Keratinocyte (primary cell): ENCODE measurements at regions not wholly inside any gene's neighbourhood (a gene's known extent, or its start where the extent isn't known, plus 50 kb on each side); places are given as distances from the start of the nearest gene placed in this dataset.

ENCODE experiments used
- DNase-seq: peaks from one replicate; pipeline ENCODE4 v3.0.0-alpha.2; 2011; ENCODE audit warnings: low read depth, missing footprints, low spot score
- FAIRE-seq: peaks from 2 replicates; lab custom pipeline; 2011; peaks lifted over from hg19 to GRCh38; lab: Jason Lieb, UNC
- H2AFZ ChIP-seq: 2 replicates; pipeline ENCODE4 v1.6.0; 2012; ENCODE audit warnings: low read length, control low read depth, inconsistent platforms; ENCODE audit not compliant: control insufficient read depth
- H3K27ac ChIP-seq: 2 replicates; pipeline ENCODE4 v1.5.1; 2011; ENCODE audit warnings: low read length; ENCODE audit not compliant: control insufficient read depth, insufficient read depth
- H3K27me3 ChIP-seq: 3 replicates; pipeline ENCODE4 v1.6.0; 2011; ENCODE audit warnings: low read length; ENCODE audit not compliant: control insufficient read depth, insufficient read depth; ENCODE audit errors: extremely low read depth
- H3K36me3 ChIP-seq, 2 experiments: 2 replicates in 1 of 2; 3 replicates in 1 of 2; pipeline ENCODE4 v1.5.1; 2011; ENCODE audit warnings: low read length in 2 of 2, mild to moderate bottlenecking in 1 of 2; ENCODE audit not compliant: control insufficient read depth in 2 of 2, insufficient read depth in 2 of 2; ENCODE audit errors: extremely low read depth in 1 of 2
- H3K4me1 ChIP-seq: 3 replicates; pipeline ENCODE4 v1.5.1; 2011; ENCODE audit warnings: low read length; ENCODE audit not compliant: control insufficient read depth, insufficient read depth; ENCODE audit errors: extremely low read depth
- H3K4me2 ChIP-seq: 3 replicates; pipeline ENCODE4 v1.6.0; 2011; ENCODE audit warnings: low read depth, low read length; ENCODE audit not compliant: control insufficient read depth, insufficient read depth; ENCODE audit errors: extremely low read depth
- H3K4me3 ChIP-seq, 3 experiments: fragments of 200-600 bp in 1 of 3; sonication (generic) in 1 of 3; 2 replicates in 2 of 3; 3 replicates in 1 of 3; pipeline ENCODE4 v1.5.1; 2011 to 2016; ENCODE audit warnings: low read length in 3 of 3, mild to moderate bottlenecking in 3 of 3, control low read depth in 2 of 3, inconsistent platforms in 1 of 3, low read depth in 1 of 3, mixed read lengths in 1 of 3, mixed run types in 1 of 3, moderate library complexity in 1 of 3; ENCODE audit not compliant: control insufficient read depth in 2 of 3, insufficient read depth in 2 of 3; ENCODE audit errors: extremely low read depth in 1 of 3
- H3K79me2 ChIP-seq: 2 replicates; pipeline ENCODE4 v1.6.0; 2012; ENCODE audit warnings: low read length; ENCODE audit not compliant: control insufficient read depth, insufficient read depth
- H3K9ac ChIP-seq: 3 replicates; pipeline ENCODE4 v1.6.0; 2011; ENCODE audit warnings: low read length; ENCODE audit not compliant: control insufficient read depth, insufficient read depth; ENCODE audit errors: extremely low read depth
- H3K9me1 ChIP-seq: 3 replicates; pipeline ENCODE4 v1.6.0; 2011; ENCODE audit warnings: low read length; ENCODE audit not compliant: control insufficient read depth, insufficient read depth; ENCODE audit errors: extremely low read depth
- H3K9me3 ChIP-seq: 2 replicates; pipeline ENCODE4 v1.5.1; 2012; ENCODE audit warnings: low read depth, low read length; ENCODE audit not compliant: control insufficient read depth
- H4K20me1 ChIP-seq: 3 replicates; pipeline ENCODE4 v1.6.0; 2011; ENCODE audit warnings: low read length; ENCODE audit not compliant: control insufficient read depth, insufficient read depth; ENCODE audit errors: extremely low read depth
- CTCF ChIP-seq, 3 experiments: IDR thresholded peaks in 1 of 3; conservative IDR thresholded peaks in 1 of 3; optimal IDR thresholded peaks in 1 of 3; 2 replicates in 2 of 3; 3 replicates in 1 of 3; pipeline versions ENCODE3 to v1.5.1; 2011; ENCODE audit warnings: low read length in 3 of 3, mild to moderate bottlenecking in 3 of 3, moderate library complexity in 2 of 3, control low read depth in 1 of 3, inconsistent platforms in 1 of 3; ENCODE audit not compliant: insufficient read depth in 2 of 3; ENCODE audit errors: extremely low read depth in 1 of 3
- EZH2 ChIP-seq: IDR thresholded peaks from one replicate; pipeline ENCODE4 v1.6.1; 2012; ENCODE audit warnings: inconsistent platforms, mild to moderate bottlenecking, low read length, moderate library complexity
- dilution Hi-C: fragments of 300-500 bp; cut with MboI; formaldehyde crosslinking; loops from one replicate; pipeline ENCODE4 v1.7.0; 2020; ENCODE audit warnings: low sequenced_read_pairs; ENCODE audit not compliant: extremely low pct_ligation_motif_present

- no peaks in the 10 kb centered on the region for H3K4me1 ChIP-seq
These were observed 1176.7 kb upstream of the SEL1L start for GRCh38 chr14:82710267-82710841.

GRCh38 chr14:82719617-82720016 is 1186.0 kb upstream of the SEL1L start:
- Histone ChIP-seq H3K27me3 (no peaks in the 10 kb centered on the region), H3K9ac (no peak overlapping the region), H3K4me3 (no peak overlapping the region), H3K4me1 (no peaks in the 10 kb centered on the region), H4K20me1 (no peaks in the 10 kb centered on the region), H2AFZ (no peak overlapping the region), H3K9me1 (no peaks in the 10 kb centered on the region), H3K27ac (no peak overlapping the region), H3K4me2 (no peak overlapping the region), H3K9me3 (no peaks in the 10 kb centered on the region), H3K79me2 (no peaks in the 10 kb centered on the region), H3K36me3 (no peaks in the 10 kb centered on the region)
- dilution Hi-C loops = no loop called here
- FAIRE-seq = no peak
- no peak for DNase-seq
- TF ChIP-seq EZH2 (no peak), CTCF (optimal IDR thresholded peaks at IDR 0.05 in 1 of 3, IDR thresholded peaks at IDR 0.05 in 1 of 3, conservative IDR thresholded peaks at IDR 0.05 in 1 of 3; ENCODE audit: extremely low read depth in 1 of 3, insufficient read depth in 2 of 3, low read length in 3 of 3) (no peak)

More at GRCh38 chr14:82710267-82710841, 1176.7 kb upstream of the SEL1L start:
- no peaks in the 10 kb centered on the region for H3K27me3 ChIP-seq
- H3K27ac ChIP-seq = no peak overlapping the region
- H3K9ac ChIP-seq = no peak overlapping the region
- FAIRE-seq (peak; percentile 80), DNase-seq (no peak)
- dilution Hi-C loops = no loop called here
- TF ChIP-seq CTCF (optimal IDR thresholded peaks at IDR 0.05 in 1 of 3, IDR thresholded peaks at IDR 0.05 in 1 of 3, conservative IDR thresholded peaks at IDR 0.05 in 1 of 3; ENCODE audit: extremely low read depth in 1 of 3, insufficient read depth in 2 of 3, low read length in 3 of 3) (peak; percentile 85 to 94 (median 94)), EZH2 (no peak)
- H3K36me3 ChIP-seq = no peaks in the 10 kb centered on the region
- H3K4me2 ChIP-seq = no peak overlapping the region
- no peaks in the 10 kb centered on the region for H4K20me1 ChIP-seq
- H3K79me2 ChIP-seq = no peaks in the 10 kb centered on the region
- H2AFZ ChIP-seq = no peak overlapping the region
- H3K9me1 ChIP-seq = no peaks in the 10 kb centered on the region
- no peak overlapping the region for H3K4me3 ChIP-seq
- no peaks in the 10 kb centered on the region for H3K9me3 ChIP-seq
